GM10266 (cell line): ENCODE measurements at regions not wholly inside any gene's neighbourhood (a gene's known extent, or its start where the extent isn't known, plus 50 kb on each side); places are given as distances from the start of the nearest gene placed in this dataset.

Experiments
- DNase-seq: peaks from one replicate; pipeline ENCODE4 v3.0.0; 2012; ENCODE audit errors: extremely low spot score
- TF ChIP-seq, protein P1 (sequence below): IDR thresholded peaks from 2 replicates; pipeline ENCODE4 v1.5.1; 2012; ENCODE audit warnings: mild to moderate bottlenecking, low read depth; ENCODE audit not compliant: control insufficient read depth, insufficient read depth; ENCODE audit errors: missing control alignments

DNA sequence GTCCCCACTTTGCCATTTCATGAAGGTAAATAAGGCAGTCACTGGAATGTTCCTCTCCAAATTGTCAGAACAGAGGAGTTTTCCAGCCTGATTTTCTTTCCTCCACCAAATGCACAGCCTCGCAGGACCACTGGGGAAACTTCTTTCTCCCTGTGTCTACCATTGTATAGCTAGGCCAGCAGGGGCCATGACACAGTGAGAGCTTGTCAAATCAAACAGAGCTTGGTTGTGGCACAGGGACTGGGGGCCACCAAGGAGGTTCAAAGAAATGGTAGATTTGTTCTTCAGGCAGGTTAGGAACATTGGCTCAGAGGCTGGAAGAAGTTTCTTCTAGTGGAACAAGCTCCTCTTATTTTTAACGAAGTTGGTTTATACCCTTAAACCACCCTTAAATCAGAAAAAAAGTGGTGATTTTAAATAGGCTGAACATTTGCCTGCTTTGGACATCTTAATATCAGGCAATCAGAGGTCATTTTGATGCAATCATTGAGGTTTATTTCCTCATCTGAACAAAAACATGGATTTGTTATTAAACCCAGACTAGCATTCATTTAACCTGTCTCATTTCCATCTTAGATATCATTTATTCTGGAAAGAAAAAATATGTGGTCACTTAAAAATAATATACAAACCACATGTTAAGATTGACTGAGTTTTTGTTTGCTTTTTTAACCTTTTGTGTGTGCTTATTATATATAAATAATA, 105.6 kb downstream of the GTPBP8 start:
- DNase-seq, result no peak
- TF ChIP-seq, protein P1, sequence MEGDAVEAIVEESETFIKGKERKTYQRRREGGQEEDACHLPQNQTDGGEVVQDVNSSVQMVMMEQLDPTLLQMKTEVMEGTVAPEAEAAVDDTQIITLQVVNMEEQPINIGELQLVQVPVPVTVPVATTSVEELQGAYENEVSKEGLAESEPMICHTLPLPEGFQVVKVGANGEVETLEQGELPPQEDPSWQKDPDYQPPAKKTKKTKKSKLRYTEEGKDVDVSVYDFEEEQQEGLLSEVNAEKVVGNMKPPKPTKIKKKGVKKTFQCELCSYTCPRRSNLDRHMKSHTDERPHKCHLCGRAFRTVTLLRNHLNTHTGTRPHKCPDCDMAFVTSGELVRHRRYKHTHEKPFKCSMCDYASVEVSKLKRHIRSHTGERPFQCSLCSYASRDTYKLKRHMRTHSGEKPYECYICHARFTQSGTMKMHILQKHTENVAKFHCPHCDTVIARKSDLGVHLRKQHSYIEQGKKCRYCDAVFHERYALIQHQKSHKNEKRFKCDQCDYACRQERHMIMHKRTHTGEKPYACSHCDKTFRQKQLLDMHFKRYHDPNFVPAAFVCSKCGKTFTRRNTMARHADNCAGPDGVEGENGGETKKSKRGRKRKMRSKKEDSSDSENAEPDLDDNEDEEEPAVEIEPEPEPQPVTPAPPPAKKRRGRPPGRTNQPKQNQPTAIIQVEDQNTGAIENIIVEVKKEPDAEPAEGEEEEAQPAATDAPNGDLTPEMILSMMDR, result no peak

- no peak for DNase-seq
- TF ChIP-seq, protein P1, result no peak
Measured at GRCh38 chr3:113097960-113098447, 107.2 kb downstream of the GTPBP8 start.

DNA sequence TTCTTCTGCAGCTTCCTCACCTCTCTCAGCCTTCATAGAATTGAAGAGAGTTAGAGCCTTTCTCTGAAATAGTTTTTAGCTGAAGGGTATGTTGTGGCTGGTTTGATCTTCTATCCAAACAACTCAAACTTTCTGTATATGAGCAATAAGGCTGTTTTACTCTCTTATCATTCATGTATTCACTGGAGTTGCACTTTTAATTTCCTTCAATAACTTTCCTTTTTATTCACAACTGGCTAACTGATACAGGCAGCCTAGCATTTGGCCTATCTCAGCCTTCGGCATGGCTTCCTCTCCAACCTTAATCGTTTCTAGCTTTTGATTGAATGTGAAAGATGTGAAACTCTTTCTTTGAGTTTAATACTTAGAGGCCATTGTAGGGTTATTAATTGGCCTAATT, 109.3 kb downstream of the GTPBP8 start:
- DNase-seq, result no peak
- TF ChIP-seq, protein P1, result no peak

- no peak for DNase-seq
- TF ChIP-seq, protein P1, result no peak
Measured at GRCh38 chr3:113103588-113103987, 107.8 kb upstream of the BOC start.

DNA sequence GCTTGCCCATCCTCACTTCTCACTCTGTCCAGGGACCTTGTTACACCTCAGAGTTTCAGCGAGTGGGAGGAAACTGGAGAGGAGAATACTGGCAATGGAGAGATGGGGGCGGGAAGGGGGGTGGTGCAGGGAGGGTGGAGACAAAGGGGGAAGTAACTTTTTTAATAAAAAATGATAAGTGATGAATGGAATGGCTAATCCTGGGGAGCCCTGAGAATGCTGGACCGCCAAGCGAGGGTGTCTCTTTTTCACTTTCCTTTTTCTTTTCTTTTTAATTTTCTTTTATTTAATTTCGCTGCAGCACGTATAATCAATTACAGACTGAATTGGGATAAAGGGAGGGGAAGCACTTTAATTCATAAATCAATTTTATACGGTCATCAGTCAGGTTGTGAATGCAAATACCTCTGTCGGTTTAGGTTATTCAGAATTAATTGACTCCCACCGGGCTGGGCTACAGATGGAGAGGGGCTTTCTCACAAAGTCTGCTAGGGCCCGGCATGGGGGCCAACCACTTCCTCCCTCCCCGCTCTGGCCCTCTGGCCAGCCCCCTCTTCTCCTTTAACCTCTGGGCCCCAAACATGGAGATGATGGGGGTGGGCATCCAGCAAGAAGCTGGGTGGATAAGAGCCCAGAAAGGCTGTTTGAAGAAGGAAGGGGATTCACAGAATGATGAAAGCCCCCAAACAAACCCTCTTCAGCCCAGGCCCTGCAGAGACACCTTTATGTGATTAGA, 106.8 kb upstream of the BOC start:
- no peak for DNase-seq
- TF ChIP-seq, protein P1, result no peak

GRCh38 chr3:113105093-113105449, 106.3 kb upstream of the BOC start:
- no peak for DNase-seq
- TF ChIP-seq, protein P1, result no peak
